NCI-H1092 treated with DMSO at 0.1 percent for 48 hours (cell line): ENCODE measurements at regions not wholly inside any gene's neighbourhood (a gene's known extent, or its start where the extent isn't known, plus 50 kb on each side); places are given as distances from the start of the nearest gene placed in this dataset.
"Not testable (repeated sequence)": the region's sequence is repeated elsewhere in the genome, so short reads cannot be mapped to it uniquely, and the experiment has no call there.

Source experiments
- DNase-seq: peaks from one replicate; lab custom pipeline; 2025; lab: John Stamatoyannopoulos, UW

GRCh38 chr13:57909833-57910232 lies 278.3 kb downstream of the PCDH17 start:
- DNase-seq: not testable (repeated sequence)

DNA sequence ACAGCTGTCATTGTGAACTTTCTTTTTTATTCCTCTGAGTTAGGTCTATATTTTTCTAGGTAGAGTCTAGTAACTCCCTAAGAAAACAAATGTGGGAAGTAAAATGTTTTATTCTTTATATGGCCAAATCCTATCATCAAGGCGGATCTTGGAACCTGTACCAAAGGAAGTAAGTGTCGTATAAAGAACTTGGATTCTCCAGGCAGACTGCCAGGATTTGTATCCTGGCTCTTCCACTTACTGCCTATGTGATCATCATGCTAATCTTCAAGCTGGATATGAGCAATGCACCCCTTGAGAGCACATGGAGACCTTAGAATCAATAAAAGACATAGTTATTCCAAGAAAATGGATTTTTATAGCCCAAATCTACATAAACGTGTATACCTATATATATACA lies 286.5 kb downstream of the PCDH17 start:
- no peak for DNase-seq

- no peak for DNase-seq
Observed at GRCh38 chr13:57918913-57919312, 287.4 kb downstream of the PCDH17 start.

DNA sequence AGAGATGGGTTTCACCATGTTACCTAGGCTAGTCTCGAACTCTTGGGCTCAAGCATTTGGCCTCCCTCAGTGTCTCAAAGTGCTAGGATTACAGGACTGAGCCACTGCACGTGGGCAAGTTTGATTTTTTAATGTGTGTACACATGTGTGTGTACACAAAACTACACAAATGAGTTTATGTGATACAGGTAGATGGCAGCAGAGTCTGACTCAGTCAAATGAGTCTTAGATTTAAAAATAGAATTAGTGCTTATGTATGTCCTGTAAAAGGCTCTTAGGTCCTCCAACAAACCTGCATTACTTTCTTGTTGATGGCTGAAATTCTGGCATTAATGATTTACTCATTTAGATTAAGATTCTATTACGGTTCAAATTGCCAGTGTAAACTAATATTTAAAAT lies 293.7 kb downstream of the PCDH17 start:
- DNase-seq: peak; percentile 12

DNA sequence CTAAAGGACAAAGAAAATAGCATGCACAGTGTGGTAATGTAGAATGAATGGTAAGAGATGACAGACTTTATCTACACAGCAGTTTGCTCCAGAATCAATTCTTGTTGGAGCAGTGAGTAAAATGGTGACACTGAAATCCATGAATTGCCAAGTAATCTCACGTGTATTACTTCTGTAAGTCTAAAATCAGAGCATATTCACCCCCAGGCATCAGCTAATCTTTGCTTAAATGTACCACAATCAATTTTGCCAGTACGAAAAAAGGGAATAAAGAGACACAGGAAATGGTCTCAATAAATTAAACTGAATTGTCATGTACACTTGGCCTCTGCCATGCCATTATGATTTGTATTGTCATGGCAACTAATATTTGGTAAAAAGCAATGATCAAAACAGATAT lies 294.2 kb downstream of the PCDH17 start:
- no peak for DNase-seq

DNA sequence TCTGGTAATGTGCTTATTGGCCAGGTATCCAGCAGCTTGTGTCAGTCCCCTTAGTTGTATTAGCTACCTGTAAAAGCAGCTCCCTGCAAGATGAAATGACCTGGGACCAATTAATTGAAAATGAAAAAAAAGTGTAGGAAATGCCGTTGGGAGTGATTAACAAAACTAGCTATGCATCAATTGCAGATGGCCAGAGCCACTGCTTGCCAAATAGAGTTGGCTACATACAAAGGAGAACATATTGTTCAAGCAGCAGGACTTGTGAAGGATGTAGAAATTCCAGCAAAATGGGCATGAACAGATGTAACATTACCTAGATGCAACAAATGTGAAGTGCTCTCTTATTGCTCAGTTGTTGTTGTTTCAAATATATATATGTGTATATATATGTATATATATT lies 300.5 kb downstream of the PCDH17 start:
- DNase-seq: no peak

GRCh38 chr13:57933606-57934005 lies 302.1 kb downstream of the PCDH17 start:
- no peak for DNase-seq

DNA sequence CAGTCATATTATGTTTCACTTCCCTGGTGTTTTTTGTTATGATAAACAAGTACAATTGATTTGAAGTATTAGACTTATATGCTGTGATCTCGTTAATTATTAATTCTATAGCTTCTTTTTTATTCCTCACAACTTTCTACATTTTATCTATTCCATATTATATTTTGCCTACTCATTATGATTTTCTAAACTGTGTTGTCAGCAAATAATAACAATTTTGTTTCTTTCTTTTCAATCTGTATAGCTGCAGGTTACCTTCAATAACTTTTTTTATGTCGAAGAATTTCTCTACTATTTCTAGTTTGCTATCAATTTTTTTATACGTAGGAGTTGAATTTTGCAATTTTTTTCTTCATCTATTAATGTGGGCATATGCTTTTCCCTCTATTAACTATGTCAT lies 304.4 kb downstream of the PCDH17 start:
- no peak for DNase-seq

DNA sequence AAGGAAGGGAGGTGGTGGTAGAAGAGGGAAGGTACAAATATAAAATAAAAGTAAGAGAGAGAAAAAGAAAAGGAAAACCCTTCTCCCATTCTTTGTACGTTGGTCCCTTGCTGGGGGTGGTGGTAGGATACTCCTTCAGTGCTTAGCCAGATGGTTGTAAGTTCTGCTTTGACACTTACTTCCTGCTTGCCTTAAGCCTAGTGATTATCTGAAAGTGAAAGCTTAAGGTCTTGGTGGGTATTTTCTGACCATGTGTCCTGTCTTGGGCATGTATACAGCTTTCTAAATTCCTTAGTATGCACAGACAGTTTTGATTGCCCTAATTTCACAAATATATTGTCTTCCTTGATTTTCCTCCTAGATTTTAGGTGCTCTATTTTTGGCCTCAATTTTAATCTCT lies 314.8 kb downstream of the PCDH17 start:
- no peak for DNase-seq

- no peak for DNase-seq
Observed at GRCh38 chr13:57948884-57949283, 317.3 kb downstream of the PCDH17 start.

GRCh38 chr13:57969951-57970350 lies 338.4 kb downstream of the PCDH17 start:
- no peak for DNase-seq

DNA sequence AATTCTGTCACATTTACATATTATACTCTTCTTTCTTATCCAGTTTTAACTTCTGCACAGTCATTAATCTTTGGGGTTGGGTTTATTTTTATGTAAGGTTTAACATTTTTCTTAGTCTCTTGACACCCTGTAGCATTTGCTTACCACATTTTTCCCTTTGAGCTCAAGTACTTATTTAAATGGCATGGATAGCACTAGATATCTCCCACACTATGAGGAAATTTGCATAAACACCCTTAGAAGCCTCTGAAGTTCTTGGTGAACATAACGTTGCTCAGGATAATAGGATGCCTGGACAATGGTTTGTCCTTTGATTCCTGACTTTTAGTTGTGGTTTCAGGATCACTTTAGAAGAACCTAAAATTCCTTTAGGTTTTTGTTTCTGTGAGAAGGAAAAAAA lies 338.9 kb downstream of the PCDH17 start:
- no peak for DNase-seq

DNA sequence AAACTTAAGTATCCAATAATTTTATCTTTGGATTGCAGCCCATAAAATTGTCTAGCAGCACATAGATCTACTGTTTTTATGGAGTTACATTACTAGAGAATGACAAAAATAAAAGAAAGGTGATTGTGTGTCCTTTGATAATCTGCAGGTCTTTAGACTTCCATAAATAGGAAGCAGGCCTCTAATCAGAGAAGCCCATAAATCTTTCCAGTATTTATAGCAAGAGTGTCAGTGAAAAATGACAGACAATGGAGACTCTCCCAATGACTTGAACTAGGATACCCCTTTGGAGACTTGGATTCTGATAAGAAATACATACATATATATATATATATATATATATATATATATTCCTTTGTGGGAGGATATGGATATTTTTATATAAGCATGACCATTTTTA lies 351.2 kb downstream of the PCDH17 start:
- no peak for DNase-seq

DNA sequence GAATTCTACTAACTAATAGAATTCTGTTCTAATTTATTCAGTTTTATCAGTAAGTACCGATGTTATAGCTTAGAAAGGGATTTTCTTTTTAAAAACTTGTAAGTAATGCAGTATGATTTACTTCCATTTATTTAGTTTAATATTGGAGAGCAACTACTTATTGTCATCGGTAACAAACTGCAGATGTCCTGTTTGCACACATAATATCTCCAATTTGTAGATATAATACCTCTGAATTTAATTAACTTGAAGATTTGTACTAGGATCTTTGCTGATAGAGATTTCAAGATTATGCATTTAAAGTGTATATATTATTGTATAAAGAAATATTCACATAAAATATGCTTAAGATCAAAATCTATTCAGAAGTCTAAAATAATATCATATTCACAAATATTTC lies 356.7 kb downstream of the PCDH17 start:
- no peak for DNase-seq

DNA sequence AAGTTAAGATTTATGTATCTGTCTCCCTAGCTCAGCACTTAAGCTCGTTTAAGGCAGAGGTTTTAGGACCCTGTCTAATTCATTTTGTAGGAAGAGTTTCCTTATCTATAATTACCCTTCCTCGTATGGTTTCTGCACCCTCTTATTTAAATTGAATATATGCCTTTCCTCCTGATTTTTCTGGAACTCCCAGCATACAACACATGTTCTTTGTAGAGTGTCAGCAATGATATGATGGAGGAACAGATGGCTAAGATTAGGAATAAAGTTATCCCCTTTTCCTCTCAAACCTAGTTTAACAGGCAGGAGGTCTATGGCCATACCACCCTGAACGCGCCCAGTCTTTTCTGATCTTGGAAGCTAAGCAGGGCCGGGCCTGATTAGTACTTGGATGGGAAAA lies 359.5 kb downstream of the PCDH17 start:
- DNase-seq: no peak

DNA sequence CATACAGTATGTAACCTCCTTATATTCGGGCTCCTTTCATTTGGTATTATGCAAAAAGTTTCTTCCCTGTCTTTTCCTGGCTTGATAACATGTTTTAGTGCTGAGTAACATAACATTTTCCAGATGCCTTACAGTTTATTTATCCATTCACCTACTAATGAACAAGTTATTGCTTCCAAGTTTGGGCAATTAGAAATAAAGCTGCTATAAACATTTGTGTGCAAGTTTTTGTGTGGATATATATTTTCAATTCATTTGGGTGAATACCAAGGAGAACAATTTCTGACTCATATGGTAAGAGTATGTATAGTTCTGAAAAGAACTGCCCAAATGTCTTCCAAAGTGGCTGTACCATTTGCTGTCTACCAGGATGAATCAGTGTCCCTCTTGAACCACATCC lies 360.9 kb downstream of the PCDH17 start:
- DNase-seq: no peak

DNA sequence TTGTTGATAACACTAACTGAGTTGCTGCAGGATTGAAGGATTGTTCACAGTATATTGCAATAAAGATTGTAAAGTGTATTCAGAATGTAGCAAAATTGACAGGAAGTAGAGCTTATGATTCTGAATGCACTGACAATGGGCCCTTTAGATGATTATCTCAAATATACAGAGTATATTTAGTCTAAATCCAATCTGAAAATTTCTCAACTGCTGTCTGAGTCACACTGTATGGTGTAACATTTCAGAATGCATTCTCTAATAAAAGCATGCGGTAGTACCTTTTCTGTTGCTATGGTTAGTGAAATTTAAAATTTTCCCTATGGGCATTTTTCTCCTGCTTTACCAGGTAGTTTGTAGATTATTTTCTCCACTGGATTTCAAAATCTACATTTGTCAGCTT lies 365.2 kb downstream of the PCDH17 start:
- DNase-seq: no peak

DNA sequence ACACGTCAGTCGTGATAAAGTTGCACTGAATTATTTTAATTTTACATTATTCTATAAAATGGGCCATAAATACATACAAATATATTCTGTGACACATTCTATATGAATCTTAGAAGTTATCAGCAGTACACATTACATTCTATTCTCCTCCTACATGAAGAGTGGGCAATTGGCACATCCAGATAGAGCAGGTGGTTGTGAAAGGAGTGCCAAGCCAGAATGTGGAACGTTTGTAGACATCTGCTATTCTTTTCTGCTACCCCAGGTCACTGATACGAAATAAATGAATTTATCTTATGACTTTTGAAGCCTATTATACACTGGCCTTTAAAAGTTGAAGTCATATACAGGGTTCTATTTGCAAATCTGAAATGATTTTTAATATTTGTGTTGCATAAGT lies 373.2 kb downstream of the PCDH17 start:
- peak; percentile 41 for DNase-seq

DNA sequence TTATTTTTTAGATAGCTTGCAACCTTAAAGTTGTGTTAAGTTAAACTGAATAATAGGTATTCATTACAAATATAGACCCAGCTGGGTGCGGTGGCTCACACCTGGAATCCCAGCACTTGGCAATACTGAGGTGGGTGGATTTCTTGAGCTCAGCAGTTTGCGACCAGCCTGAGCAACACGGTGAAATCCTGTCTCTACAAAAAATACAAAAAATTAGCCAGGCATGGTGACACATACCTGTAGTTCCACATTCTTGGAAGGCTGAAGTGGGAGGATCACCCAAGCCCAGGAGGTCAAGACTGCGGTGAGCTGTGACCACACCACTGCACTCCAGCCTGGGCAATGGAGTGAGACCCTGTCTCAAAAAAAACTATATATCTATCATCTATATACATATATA lies 386.5 kb downstream of the PCDH17 start:
- DNase-seq: no peak

DNA sequence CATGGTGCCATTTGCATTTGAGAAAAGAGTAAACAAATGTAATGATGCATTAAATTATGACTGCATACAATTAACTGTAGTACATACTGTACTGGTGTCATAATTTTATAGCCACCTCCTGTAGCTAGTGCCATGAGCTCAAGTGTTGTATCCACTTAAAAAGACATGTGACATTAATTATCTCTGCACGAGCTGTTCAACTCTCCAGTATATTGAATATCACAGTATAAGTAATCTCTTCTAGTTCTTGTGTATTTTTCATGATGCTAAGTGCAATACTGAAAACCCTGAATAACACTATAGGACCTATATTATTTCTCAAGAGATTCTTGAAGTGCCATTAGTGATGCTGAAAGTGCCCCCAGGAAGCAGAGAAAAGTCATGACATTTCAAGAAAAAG lies 387.3 kb downstream of the PCDH17 start:
- peak; percentile 65 for DNase-seq

- DNase-seq: no peak
Observed at GRCh38 chr13:58024103-58024502, 392.6 kb downstream of the PCDH17 start.

- no peak for DNase-seq
Observed at GRCh38 chr13:58025821-58026220, 394.3 kb downstream of the PCDH17 start.

- peak; percentile 5 for DNase-seq
Observed at GRCh38 chr13:58032676-58033460, 401.3 kb downstream of the PCDH17 start.

- DNase-seq: no peak
Observed at GRCh38 chr13:58043971-58044370, 412.4 kb downstream of the PCDH17 start.
